Suprapubic skin (tissue), 3 donors: ENCODE measurements at regions not wholly inside any gene's neighbourhood (a gene's known extent, or its start where the extent isn't known, plus 50 kb on each side); places are given as distances from the start of the nearest gene placed in this dataset.

ENCODE experiments used
- POLR2A ChIP-seq, 2 donors: fragments of 450-650 bp; IDR thresholded peaks; one replicate each; pipeline ENCODE4 v1.6.1; 2017; ENCODE audit warnings: antibody characterized with exemption in 2 of 2, mild to moderate bottlenecking in 2 of 2, moderate library complexity in 2 of 2
- TF ChIP-seq, protein P1 (sequence below), 2 donors: fragments of 200-600 bp in 1 of 2; fragments of 450-650 bp in 1 of 2; sonication (generic) in 1 of 2; IDR thresholded peaks; one replicate each; pipeline ENCODE4 v1.5.1; 2016 to 2019; ENCODE audit warnings: antibody characterized with exemption in 2 of 2, mild to moderate bottlenecking in 1 of 2, moderate library complexity in 1 of 2

DNA sequence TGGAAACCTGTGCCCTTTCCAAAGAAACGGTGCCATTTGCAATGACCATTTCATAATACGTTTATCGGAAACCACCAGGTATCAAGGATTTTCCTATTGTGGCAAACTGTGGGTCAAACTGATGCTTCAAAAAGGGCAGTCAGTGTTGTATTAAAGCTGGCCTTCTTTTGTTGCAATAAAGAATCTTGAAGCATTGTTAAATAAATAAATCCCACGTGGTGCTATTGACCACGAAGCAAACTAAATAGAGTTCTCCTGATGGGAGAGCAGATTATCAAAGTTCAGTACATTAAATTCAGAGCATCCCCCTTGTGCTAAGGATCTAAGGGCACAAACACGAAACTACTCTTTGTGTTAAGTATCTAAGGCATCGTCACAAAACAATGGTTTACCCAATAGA lies 545.9 kb upstream of the MIR17HG start:
- TF ChIP-seq, protein P1, sequence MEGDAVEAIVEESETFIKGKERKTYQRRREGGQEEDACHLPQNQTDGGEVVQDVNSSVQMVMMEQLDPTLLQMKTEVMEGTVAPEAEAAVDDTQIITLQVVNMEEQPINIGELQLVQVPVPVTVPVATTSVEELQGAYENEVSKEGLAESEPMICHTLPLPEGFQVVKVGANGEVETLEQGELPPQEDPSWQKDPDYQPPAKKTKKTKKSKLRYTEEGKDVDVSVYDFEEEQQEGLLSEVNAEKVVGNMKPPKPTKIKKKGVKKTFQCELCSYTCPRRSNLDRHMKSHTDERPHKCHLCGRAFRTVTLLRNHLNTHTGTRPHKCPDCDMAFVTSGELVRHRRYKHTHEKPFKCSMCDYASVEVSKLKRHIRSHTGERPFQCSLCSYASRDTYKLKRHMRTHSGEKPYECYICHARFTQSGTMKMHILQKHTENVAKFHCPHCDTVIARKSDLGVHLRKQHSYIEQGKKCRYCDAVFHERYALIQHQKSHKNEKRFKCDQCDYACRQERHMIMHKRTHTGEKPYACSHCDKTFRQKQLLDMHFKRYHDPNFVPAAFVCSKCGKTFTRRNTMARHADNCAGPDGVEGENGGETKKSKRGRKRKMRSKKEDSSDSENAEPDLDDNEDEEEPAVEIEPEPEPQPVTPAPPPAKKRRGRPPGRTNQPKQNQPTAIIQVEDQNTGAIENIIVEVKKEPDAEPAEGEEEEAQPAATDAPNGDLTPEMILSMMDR (IDR thresholded peaks at IDR 0.05): no peak
- TF ChIP-seq POLR2A (IDR thresholded peaks at IDR 0.05): no peak
